K562 (cell line): ENCODE measurements at regions not wholly inside any gene's neighbourhood (a gene's known extent, or its start where the extent isn't known, plus 50 kb on each side); places are given as distances from the start of the nearest gene placed in this dataset.

Experiments used
- ATAC-seq: fragments of 200-7000 bp; cut with Tn5 transposase; 3 replicates; pipeline ENCODE4 v1.9.1; 2020; ENCODE audit warnings: moderate library complexity
- BruUV-seq: library from RNA; stranded (reverse); fragments of 400-500 nt; replicated peaks from 2 replicates; lab custom pipeline; 2021; lab: Mats Ljungman, UMichigan
- CTCF ChIA-PET: fragments of 300-600 bp; formaldehyde crosslinking; extraction: SDS; loops from one replicate; lab custom pipeline; 2021; ENCODE audit warnings: low intra/inter-chr PET ratio; lab: Yijun Ruan, JAX
- POLR2A ChIA-PET: fragments of 300-600, 350-650 bp; sonication (Branson Sonifier 250); formaldehyde crosslinking; extraction: SDS; loops from one replicate; lab custom pipeline; 2021; ENCODE audit warnings: antibody characterized with exemption, inconsistent platforms; lab: Yijun Ruan, JAX
- DNase-seq, 4 experiments: peaks; one replicate each; pipeline versions ENCODE4 v3.0.0 to v3.0.0-alpha.2; 2011 to 2018; ENCODE audit warnings: low spot score in 3 of 4, mixed read lengths in 3 of 4; ENCODE audit errors: extremely low read depth in 1 of 4
- FAIRE-seq: peaks from 2 replicates; lab custom pipeline; 2011; peaks lifted over from hg19 to GRCh38; lab: Jason Lieb, UNC
- H2AFZ ChIP-seq: 2 replicates; pipeline ENCODE4 v1.6.0; 2011; ENCODE audit warnings: low read depth, low read length, control low read depth, inconsistent platforms
- H3K27ac ChIP-seq: fragments of 200-600 bp; 3 replicates; pipeline ENCODE4 v1.8.0; 2011; ENCODE audit warnings: low read depth, mild to moderate bottlenecking, control low read depth, inconsistent platforms, low read length, moderate library complexity, mixed read lengths; ENCODE audit errors: extremely low read depth
- H3K27me3 ChIP-seq, 2 experiments: fragments of 300-600 bp in 1 of 2; 2 replicates in 1 of 2; 3 replicates in 1 of 2; pipeline versions ENCODE4 v1.6.0 to v1.8.0; 2011; ENCODE audit warnings: inconsistent platforms in 2 of 2, low read length in 2 of 2, mild to moderate bottlenecking in 1 of 2, mixed read lengths in 1 of 2, moderate library complexity in 1 of 2; ENCODE audit not compliant: control insufficient read depth in 2 of 2, insufficient read depth in 2 of 2
- H3K36me3 ChIP-seq: fragments of 300-600 bp; 3 replicates; pipeline ENCODE4 v1.8.0; 2011; ENCODE audit warnings: mild to moderate bottlenecking, low read length, inconsistent platforms; ENCODE audit not compliant: control insufficient read depth, insufficient read depth
- H3K4me1 ChIP-seq, 2 experiments: fragments of 200-600 bp in 1 of 2; replicated peaks in 1 of 2; 2 replicates in 1 of 2; 3 replicates in 1 of 2; pipeline versions ENCODE4 v1.5.1 to v1.8.0; 2011; ENCODE audit warnings: inconsistent platforms in 2 of 2, low read length in 2 of 2, mild to moderate bottlenecking in 1 of 2, mixed read lengths in 1 of 2, moderate library complexity in 1 of 2; ENCODE audit not compliant: control insufficient read depth in 2 of 2, insufficient read depth in 2 of 2
- H3K4me2 ChIP-seq: 2 replicates; pipeline ENCODE4 v1.6.1; 2011; ENCODE audit warnings: low read length, control low read depth, inconsistent platforms, mixed read lengths; ENCODE audit not compliant: insufficient read depth
- H3K4me3 ChIP-seq: fragments of 200-600 bp; sonication (generic), shearing (Covaris generic); 2 replicates; pipeline ENCODE4 v1.5.1; 2016; ENCODE audit warnings: control low read depth, inconsistent platforms
- H3K79me2 ChIP-seq: fragments of 200-600 bp; 3 replicates; pipeline ENCODE4 v1.8.0; 2011; ENCODE audit warnings: low read length, inconsistent platforms; ENCODE audit not compliant: control insufficient read depth, insufficient read depth
- H3K9ac ChIP-seq, 2 experiments: 2 replicates each; pipeline versions ENCODE4 v1.6.0 to v1.6.1; 2011; ENCODE audit warnings: low read depth in 2 of 2, low read length in 2 of 2, control low read depth in 1 of 2, inconsistent platforms in 1 of 2, mild to moderate bottlenecking in 1 of 2, mixed read lengths in 1 of 2; ENCODE audit not compliant: insufficient read depth in 1 of 2
- H3K9me1 ChIP-seq: one replicate; pipeline ENCODE4 v1.6.0; 2011; ENCODE audit warnings: inconsistent platforms, mild to moderate bottlenecking, low read length, moderate library complexity; ENCODE audit not compliant: control insufficient read depth, insufficient read depth
- H3K9me3 ChIP-seq: replicated peaks from 2 replicates; pipeline ENCODE4 v1.5.1; 2011; ENCODE audit warnings: low read depth, low read length, inconsistent platforms; ENCODE audit not compliant: control insufficient read depth, insufficient read depth
- H4K20me1 ChIP-seq: replicated peaks from 2 replicates; pipeline ENCODE4 v1.6.1; 2011; ENCODE audit warnings: low read length, inconsistent platforms, mixed read lengths; ENCODE audit not compliant: control insufficient read depth, insufficient read depth
- ARID2 ChIP-seq: fragments of 450-650 bp; IDR thresholded peaks from 2 replicates; pipeline ENCODE4 v1.6.1; 2017; ENCODE audit warnings: antibody characterized with exemption, mild to moderate bottlenecking
- CBX5 ChIP-seq: IDR thresholded peaks from 2 replicates; pipeline ENCODE4 v1.6.1; 2014; ENCODE audit warnings: low read depth, borderline replicate concordance
- CBX8 ChIP-seq: fragments of 200-600 bp; sonication (generic); IDR thresholded peaks from 2 replicates; pipeline ENCODE4 v1.6.1; 2012; ENCODE audit warnings: borderline replicate concordance, mixed run types, low read depth, mild to moderate bottlenecking, moderate library complexity, mixed read lengths, low read length, control low read depth, inconsistent platforms; ENCODE audit not compliant: poor library complexity, severe bottlenecking; ENCODE audit errors: extremely low read depth
- DMBX1 ChIP-seq: fragments of 250-450 bp; sonication (Bioruptor Pico); IDR thresholded peaks from 2 replicates; pipeline ENCODE4 v1.8.0; 2022; ENCODE audit warnings: inconsistent platforms, mild to moderate bottlenecking, moderate library complexity, borderline replicate concordance
- GTF2E2 ChIP-seq: fragments of 200-800 bp; sonication (Bioruptor generic); IDR thresholded peaks from 2 replicates; pipeline ENCODE4 v1.6.1; 2016; ENCODE audit warnings: missing genetic modification characterization, missing compliant biosample characterization
- HDAC1 ChIP-seq, 2 experiments: fragments of 450-650 bp; IDR thresholded peaks; 2 replicates each; pipeline ENCODE4 v1.6.1; 2016 to 2017; ENCODE audit warnings: inconsistent platforms in 1 of 2, mild to moderate bottlenecking in 1 of 2, moderate library complexity in 1 of 2
- HINFP ChIP-seq: fragments of 450-650 bp; conservative IDR thresholded peaks from 2 replicates; pipeline ENCODE4 v1.6.1; 2016; ENCODE audit warnings: missing genetic modification characterization, low read depth, mild to moderate bottlenecking, control low read depth, missing compliant biosample characterization
- HLTF ChIP-seq: fragments of 450-650 bp; IDR thresholded peaks from 2 replicates; pipeline ENCODE4 v1.6.1; 2016
- KAT2B ChIP-seq: IDR thresholded peaks from one replicate; pipeline ENCODE4 v1.6.1; 2012; ENCODE audit warnings: low read depth, mild to moderate bottlenecking, control low read depth, inconsistent platforms, low read length, moderate library complexity
- KHSRP ChIP-seq: fragments of 450-650 bp; IDR thresholded peaks from 2 replicates; pipeline ENCODE4 v1.6.1; 2017
- PTTG1 ChIP-seq: fragments of 450-650 bp; IDR thresholded peaks from 2 replicates; pipeline ENCODE4 v1.6.1; 2016; ENCODE audit warnings: low read depth, mild to moderate bottlenecking, missing genetic modification characterization, missing compliant biosample characterization
- RBM39 ChIP-seq: fragments of 200-400 bp; formaldehyde crosslinking; optimal IDR thresholded peaks from 2 replicates; pipeline ENCODE3; 2018; ENCODE audit warnings: low read depth, low read length
- RFX1 ChIP-seq: fragments of 450-650 bp; IDR thresholded peaks from 2 replicates; pipeline ENCODE4 v1.6.1; 2016; ENCODE audit warnings: mild to moderate bottlenecking, moderate library complexity
- TCF7L2 ChIP-seq: fragments of 150-350 bp; IDR thresholded peaks from 2 replicates; pipeline ENCODE4 v1.6.1; 2016; ENCODE audit warnings: low read depth, mild to moderate bottlenecking, low read length, moderate library complexity
- TGIF2 ChIP-seq: sonication (generic); formaldehyde crosslinking; IDR thresholded peaks from 2 replicates; pipeline ENCODE4 v1.8.1; 2022; ENCODE audit warnings: mild to moderate bottlenecking, missing genetic modification reagents, moderate library complexity
- ZNF140 ChIP-seq: fragments of 250-450 bp; sonication (Bioruptor Pico); IDR thresholded peaks from 2 replicates; pipeline ENCODE4 v1.8.0; 2021; ENCODE audit warnings: moderate library complexity, mild to moderate bottlenecking, inconsistent platforms
- ZNF699 ChIP-seq: fragments of 250-450 bp; sonication (Bioruptor Pico); IDR thresholded peaks from 2 replicates; pipeline ENCODE4 v1.8.0; 2021; ENCODE audit warnings: mild to moderate bottlenecking, moderate library complexity; ENCODE audit not compliant: insufficient replicate concordance
- WGBS: fragments of 100-300 bp; shearing (Covaris generic); methylation state at CpG from one replicate; pipeline ENCODE4 v1.1.6; 2016; ENCODE audit warnings: low coverage, mixed read lengths; ENCODE audit not compliant: insufficient coverage; ENCODE audit errors: missing lambda C conversion rate; 5-methylcytosine and 5-hydroxymethylcytosine counted together
- in situ Hi-C: fragments of 300-500 bp; cut with MboI; formaldehyde crosslinking; loops from 4 replicates; pipeline ENCODE4 v1.15.0; 2018; ENCODE audit warnings: inconsistent platforms, mixed read lengths
- intact Hi-C: fragments of 100-400 bp; cut with micrococcal nuclease; formaldehyde crosslinking; loops from 2 replicates; pipeline ENCODE4 v1.14.2; 2022
- TF ChIP-seq, protein P1 (sequence below): sonication (generic); formaldehyde crosslinking; IDR thresholded peaks from 2 replicates; pipeline ENCODE4 v1.8.1; 2023; ENCODE audit warnings: mild to moderate bottlenecking, missing genetic modification reagents, moderate library complexity

DNA sequence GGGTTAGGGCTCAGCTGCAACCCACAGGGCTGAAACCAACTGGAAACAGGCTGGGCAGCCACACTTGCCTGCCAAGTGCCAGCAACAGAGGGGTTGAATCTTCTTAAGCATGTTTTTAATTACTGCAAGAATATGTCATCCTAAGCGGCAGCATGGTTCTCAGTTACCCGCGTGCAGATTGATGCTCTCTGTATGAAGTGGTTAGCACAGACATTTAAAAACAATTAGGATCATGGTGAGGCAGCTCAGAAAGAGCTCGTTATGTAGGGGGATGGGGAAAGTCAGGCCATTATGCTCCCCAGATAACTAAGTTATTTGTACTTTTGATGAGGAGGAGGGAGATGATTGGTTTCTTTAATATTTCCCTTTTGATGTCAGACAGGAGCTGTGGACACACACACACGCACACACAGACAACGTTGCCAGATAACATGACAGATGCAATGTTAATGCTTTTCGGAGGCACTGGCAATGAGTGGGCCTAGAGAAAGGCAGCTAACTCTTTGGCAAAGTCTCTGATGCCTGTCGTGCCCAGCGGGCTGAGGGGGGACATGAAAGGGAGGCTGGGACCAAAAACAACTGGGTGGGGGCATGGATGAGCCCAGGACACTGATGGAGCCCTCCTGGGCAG lies 389.7 kb downstream of the NXPE2 start:
- intact Hi-C loops, result no loop called here
- FAIRE-seq, result no peak
- POLR2A ChIA-PET, result no interaction called here

More for the DNA sequence above, 389.7 kb downstream of the NXPE2 start:
- WGBS, result 2% methylated on average over 7 of the region's 9 CpGs
- no peak overlapping the region for H3K4me3 ChIP-seq
- H3K9me3 ChIP-seq, result no peaks in the 10 kb centered on the region
- H2AFZ ChIP-seq, result no peak overlapping the region
- TF ChIP-seq HLTF (no peak), TCF7L2 (no peak), ARID2 (no peak), RBM39 (no peak), GTF2E2 (tag) (no peak), KHSRP (no peak), ZNF140 (CRISPR knock-in tag) (no peak), KAT2B (no peak), ZNF699 (CRISPR knock-in tag) (no peak), PTTG1 (no peak), RFX1 (no peak), CBX8 (no peak), HDAC1 (IDR thresholded peaks at IDR 0.05) (no peak), HINFP (tag) (no peak), CBX5 (no peak), TGIF2 (CRISPR knock-in tag) (no peak), DMBX1 (CRISPR knock-in tag) (no peak)
- TF ChIP-seq, protein P1, sequence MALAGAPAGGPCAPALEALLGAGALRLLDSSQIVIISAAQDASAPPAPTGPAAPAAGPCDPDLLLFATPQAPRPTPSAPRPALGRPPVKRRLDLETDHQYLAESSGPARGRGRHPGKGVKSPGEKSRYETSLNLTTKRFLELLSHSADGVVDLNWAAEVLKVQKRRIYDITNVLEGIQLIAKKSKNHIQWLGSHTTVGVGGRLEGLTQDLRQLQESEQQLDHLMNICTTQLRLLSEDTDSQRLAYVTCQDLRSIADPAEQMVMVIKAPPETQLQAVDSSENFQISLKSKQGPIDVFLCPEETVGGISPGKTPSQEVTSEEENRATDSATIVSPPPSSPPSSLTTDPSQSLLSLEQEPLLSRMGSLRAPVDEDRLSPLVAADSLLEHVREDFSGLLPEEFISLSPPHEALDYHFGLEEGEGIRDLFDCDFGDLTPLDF (CRISPR knock-in tag), result no peak
- TF ChIP-seq, all 486 proteins: peak for 0
- Histone ChIP-seq H3K9me1 (no peaks in the 10 kb centered on the region), H3K4me1 (no peaks in the 10 kb centered on the region), H3K4me2 (no peak overlapping the region), H4K20me1 (no peaks in the 10 kb centered on the region), H3K36me3 (no peaks in the 10 kb centered on the region), H3K79me2 (no peaks in the 10 kb centered on the region), H3K9ac (no peak overlapping the region), H3K27ac (no peak overlapping the region), H3K27me3 (peaks cover 0 to 4% of the 10 kb centered on the region in 2 experiments; a peak in 1 of 5 replicates)
- BruUV-seq, result no TSS peak
- DNase-seq (no peak), ATAC-seq (no peak)
- CTCF ChIA-PET, result no interaction called here
- in situ Hi-C loops, result no loop called here
